ENCODE measurements at regions not wholly inside any gene's neighbourhood (a gene's known extent, or its start where the extent isn't known, plus 50 kb on each side); places are given as distances from the start of the nearest gene placed in this dataset.

DNA sequence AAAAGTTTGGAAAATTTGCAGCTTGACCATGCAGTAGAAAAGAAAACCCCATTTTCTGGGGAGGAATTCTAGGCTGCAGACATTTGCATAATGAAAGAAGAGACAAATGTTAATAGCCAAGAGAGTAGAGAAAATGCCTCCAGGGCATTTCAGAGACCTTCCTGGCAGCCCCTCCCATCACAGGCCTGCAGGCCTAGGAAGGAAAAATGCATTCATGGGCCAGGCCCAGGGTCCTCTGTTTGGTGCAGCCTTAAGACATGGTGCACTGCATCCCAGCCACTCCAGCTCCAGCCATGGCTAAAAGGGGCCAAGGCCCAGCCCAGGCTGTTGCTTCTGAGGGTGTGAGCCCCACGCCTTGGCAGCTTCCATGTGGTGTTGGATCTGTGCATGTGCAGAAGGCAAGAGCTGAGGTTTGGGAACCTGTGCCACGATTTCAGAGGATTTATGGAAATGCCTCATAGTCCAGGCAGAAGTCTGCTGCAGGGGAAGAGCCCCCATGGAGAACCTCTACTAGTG, 75.0 kb upstream of the OR13F1 start:
- no peaks in the 10 kb centered on the region for H3K79me2 ChIP-seq (ENCODE audit: control insufficient read depth, insufficient read depth, low read length, poor library complexity)
- H3K9me3 ChIP-seq (ENCODE audit: insufficient read depth, low read depth, low read length) = peaks cover 5% of the 10 kb centered on the region
- no peak overlapping the region for H3K4me3 ChIP-seq (ENCODE audit: low read depth, low read length)
- no peak for DNase-seq
- no peak overlapping the region for H2BK120ac ChIP-seq (ENCODE audit: insufficient read depth, low read length, poor library complexity)
- no peaks in the 10 kb centered on the region for H3K79me1 ChIP-seq (ENCODE audit: low read length)
- no CpG with 5 or more reads among the region's 2 CpGs for WGBS (ENCODE audit: extremely low coverage, insufficient coverage, insufficient read length)
- H2BK12ac ChIP-seq (ENCODE audit: low read length) = no peak overlapping the region
- no peak overlapping the region for H4K8ac ChIP-seq (ENCODE audit: low read depth, low read length)
- no peak overlapping the region for H4K91ac ChIP-seq (ENCODE audit: low read depth, low read length)
- no peak overlapping the region for H3K18ac ChIP-seq (ENCODE audit: low read length)
- no peaks in the 10 kb centered on the region for H3K4me1 ChIP-seq (ENCODE audit: control insufficient read depth in 1 of 2, insufficient read depth in 2 of 2, low read length in 2 of 2)
- H3K14ac ChIP-seq (ENCODE audit: low read length) = no peak overlapping the region
- no peak overlapping the region for H2AK5ac ChIP-seq (ENCODE audit: low read length)
- H3K27ac ChIP-seq (ENCODE audit: low read depth, low read length) = no peak overlapping the region
- H4K12ac ChIP-seq (ENCODE audit: low read depth, low read length) = no peak overlapping the region
- H2BK5ac ChIP-seq (ENCODE audit: low read depth, low read length, poor library complexity) = no peak overlapping the region
- H3K4ac ChIP-seq (ENCODE audit: low read depth, low read length) = no peak overlapping the region
- H3K9ac ChIP-seq (ENCODE audit: low read length) = no peak overlapping the region
- no peaks in the 10 kb centered on the region for H3K36me3 ChIP-seq (ENCODE audit: control insufficient read depth in 1 of 2, insufficient read depth in 2 of 2, low read length in 2 of 2)
- H3K27me3 ChIP-seq (ENCODE audit: insufficient read depth, low read length) = no peaks in the 10 kb centered on the region
- no peak overlapping the region for H2AFZ ChIP-seq (ENCODE audit: insufficient read depth, low read length, poor library complexity)
- no peak overlapping the region for H3K23ac ChIP-seq (ENCODE audit: low read length)
- no peak overlapping the region for H3K4me2 ChIP-seq (ENCODE audit: low read length)

DNA sequence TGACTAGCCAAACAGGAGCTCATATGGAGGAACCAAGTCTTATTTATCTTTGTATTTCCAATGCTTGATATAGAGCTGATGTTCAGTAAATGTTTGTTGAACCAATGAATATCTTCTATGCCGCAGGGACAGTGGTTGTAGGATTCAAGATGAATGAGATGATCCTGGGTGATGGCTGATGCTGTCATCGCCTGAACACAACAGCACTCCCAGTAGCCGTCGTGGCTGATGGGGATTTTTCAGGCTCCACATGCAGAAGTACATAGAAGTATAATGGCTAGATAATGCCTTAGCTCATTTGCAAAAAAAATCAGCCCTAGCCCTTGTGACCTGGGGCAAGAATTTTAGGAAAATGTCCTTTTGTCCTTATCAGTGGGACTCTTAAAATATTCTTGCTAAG, 69.0 kb upstream of the OR13F1 start:
- no peak overlapping the region for H2BK120ac ChIP-seq (ENCODE audit: insufficient read depth, low read length, poor library complexity)
- H3K14ac ChIP-seq (ENCODE audit: low read length) = no peak overlapping the region
- no CpG with 5 or more reads among the region's 4 CpGs for WGBS (ENCODE audit: extremely low coverage, insufficient coverage, insufficient read length)
- H3K9ac ChIP-seq (ENCODE audit: low read length) = peak overlapping the region; percentile 27
- H3K18ac ChIP-seq (ENCODE audit: low read length) = no peak overlapping the region
- no peak overlapping the region for H3K4me2 ChIP-seq (ENCODE audit: low read length)
- H2AK5ac ChIP-seq (ENCODE audit: low read length) = no peak overlapping the region
- no peak overlapping the region for H4K8ac ChIP-seq (ENCODE audit: low read depth, low read length)
- no peak overlapping the region for H2BK5ac ChIP-seq (ENCODE audit: low read depth, low read length, poor library complexity)
- no peak overlapping the region for H3K27ac ChIP-seq (ENCODE audit: low read depth, low read length)
- H3K79me2 ChIP-seq (ENCODE audit: control insufficient read depth, insufficient read depth, low read length, poor library complexity) = no peaks in the 10 kb centered on the region
- no peak overlapping the region for H4K12ac ChIP-seq (ENCODE audit: low read depth, low read length)
- no peak overlapping the region for H3K4me3 ChIP-seq (ENCODE audit: low read depth, low read length)
- no peak overlapping the region for H3K4ac ChIP-seq (ENCODE audit: low read depth, low read length)
- no peaks in the 10 kb centered on the region for H3K79me1 ChIP-seq (ENCODE audit: low read length)
- no peak overlapping the region for H2AFZ ChIP-seq (ENCODE audit: insufficient read depth, low read length, poor library complexity)
- H3K27me3 ChIP-seq (ENCODE audit: insufficient read depth, low read length) = no peaks in the 10 kb centered on the region
- no peak overlapping the region for H4K91ac ChIP-seq (ENCODE audit: low read depth, low read length)
- DNase-seq = no peak
- no peak overlapping the region for H2BK12ac ChIP-seq (ENCODE audit: low read length)
- no peaks in the 10 kb centered on the region for H3K9me3 ChIP-seq (ENCODE audit: insufficient read depth, low read depth, low read length)
- no peaks in the 10 kb centered on the region for H3K36me3 ChIP-seq (ENCODE audit: control insufficient read depth in 1 of 2, insufficient read depth in 2 of 2, low read length in 2 of 2)
- H3K23ac ChIP-seq (ENCODE audit: low read length) = no peak overlapping the region
- no peaks in the 10 kb centered on the region for H3K4me1 ChIP-seq (ENCODE audit: control insufficient read depth in 1 of 2, insufficient read depth in 2 of 2, low read length in 2 of 2)

DNA sequence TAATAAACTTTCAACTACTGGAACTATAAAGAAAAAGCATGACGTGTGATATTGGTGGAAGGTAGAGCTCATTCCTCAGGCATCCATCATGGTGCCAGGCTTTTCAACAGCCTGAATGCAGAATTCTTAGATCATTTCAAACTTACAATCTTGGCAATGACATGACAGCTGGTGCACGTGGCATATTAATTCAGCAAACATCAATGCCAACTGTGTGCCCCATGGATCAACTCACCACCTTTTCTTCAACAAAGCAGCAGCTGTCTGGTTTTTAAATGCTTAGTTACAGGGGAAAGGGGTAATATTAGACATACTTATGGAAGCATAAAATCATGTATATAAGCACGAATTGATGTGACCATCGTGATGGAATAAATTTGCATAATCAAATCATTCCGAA, 56.0 kb upstream of the OR13F1 start:
- H3K9me3 ChIP-seq (ENCODE audit: insufficient read depth, low read depth, low read length) = no peaks in the 10 kb centered on the region
- H3K4ac ChIP-seq (ENCODE audit: low read depth, low read length) = no peak overlapping the region
- no peak overlapping the region for H2AFZ ChIP-seq (ENCODE audit: insufficient read depth, low read length, poor library complexity)
- H3K18ac ChIP-seq (ENCODE audit: low read length) = no peak overlapping the region
- no peak overlapping the region for H3K27ac ChIP-seq (ENCODE audit: low read depth, low read length)
- no peaks in the 10 kb centered on the region for H3K79me2 ChIP-seq (ENCODE audit: control insufficient read depth, insufficient read depth, low read length, poor library complexity)
- DNase-seq = no peak
- H4K91ac ChIP-seq (ENCODE audit: low read depth, low read length) = no peak overlapping the region
- no CpG with 5 or more reads among the region's 5 CpGs for WGBS (ENCODE audit: extremely low coverage, insufficient coverage, insufficient read length)
- H3K36me3 ChIP-seq (ENCODE audit: control insufficient read depth in 1 of 2, insufficient read depth in 2 of 2, low read length in 2 of 2) = no peaks in the 10 kb centered on the region
- H3K14ac ChIP-seq (ENCODE audit: low read length) = no peak overlapping the region
- no peak overlapping the region for H4K12ac ChIP-seq (ENCODE audit: low read depth, low read length)
- no peak overlapping the region for H3K4me3 ChIP-seq (ENCODE audit: low read depth, low read length)
- no peaks in the 10 kb centered on the region for H3K27me3 ChIP-seq (ENCODE audit: insufficient read depth, low read length)
- H2BK5ac ChIP-seq (ENCODE audit: low read depth, low read length, poor library complexity) = no peak overlapping the region
- no peak overlapping the region for H4K8ac ChIP-seq (ENCODE audit: low read depth, low read length)
- no peaks in the 10 kb centered on the region for H3K79me1 ChIP-seq (ENCODE audit: low read length)
- no peak overlapping the region for H3K9ac ChIP-seq (ENCODE audit: low read length)
- no peak overlapping the region for H2BK12ac ChIP-seq (ENCODE audit: low read length)
- H2AK5ac ChIP-seq (ENCODE audit: low read length) = no peak overlapping the region
- H2BK120ac ChIP-seq (ENCODE audit: insufficient read depth, low read length, poor library complexity) = no peak overlapping the region
- no peak overlapping the region for H3K23ac ChIP-seq (ENCODE audit: low read length)
- H3K4me2 ChIP-seq (ENCODE audit: low read length) = no peak overlapping the region
- no peaks in the 10 kb centered on the region for H3K4me1 ChIP-seq (ENCODE audit: control insufficient read depth in 1 of 2, insufficient read depth in 2 of 2, low read length in 2 of 2)

All from trophoblast cell (in vitro differentiated cells and primary cell).